ENCODE measurements at regions not wholly inside any gene's neighbourhood (a gene's known extent, or its start where the extent isn't known, plus 50 kb on each side); places are given as distances from the start of the nearest gene placed in this dataset.

- no peak for TF ChIP-seq CTCF (IDR thresholded peaks at IDR 0.05; ENCODE audit: insufficient read depth, low read length, poor library complexity, severe bottlenecking)
- TF ChIP-seq EZH2phosphoT487 (conservative IDR thresholded peaks at IDR 0.05; ENCODE audit: low read length), result no peak
Observed at GRCh38 chr2:60094450-60094929, 459.0 kb downstream of the BCL11A start.
